GM19467 (cell line): ENCODE measurements at regions not wholly inside any gene's neighbourhood (a gene's known extent, or its start where the extent isn't known, plus 50 kb on each side); places are given as distances from the start of the nearest gene placed in this dataset.

Experiments used
- ATAC-seq: cut with Tn5 transposase; IDR thresholded peaks from one replicate; pipeline ENCODE4 v1.9.1; 2021; ENCODE audit warnings: mild to moderate bottlenecking, moderate library complexity; ENCODE audit not compliant: unreplicated experiment

GRCh38 chr3:27861046-27862036 lies 139.2 kb upstream of the EOMES start:
- no peak for ATAC-seq

GRCh38 chr3:27865731-27866130 lies 143.6 kb upstream of the EOMES start:
- no peak for ATAC-seq

GRCh38 chr3:27869152-27869551 lies 147.0 kb upstream of the EOMES start:
- ATAC-seq = no peak

- no peak for ATAC-seq
Measured at GRCh38 chr3:27877061-27878013, 155.2 kb upstream of the EOMES start.

- ATAC-seq = no peak
Measured at GRCh38 chr3:27878014-27878383, 155.9 kb upstream of the EOMES start.

GRCh38 chr3:27880969-27881892 lies 159.1 kb upstream of the EOMES start:
- no peak for ATAC-seq

GRCh38 chr3:27883266-27883665 lies 161.1 kb upstream of the EOMES start:
- no peak for ATAC-seq

GRCh38 chr3:27885641-27886040 lies 163.5 kb upstream of the EOMES start:
- no peak for ATAC-seq

- ATAC-seq = no peak
Measured at GRCh38 chr3:27888562-27888961, 166.4 kb upstream of the EOMES start.

GRCh38 chr3:27889745-27890144 lies 167.6 kb upstream of the EOMES start:
- ATAC-seq = no peak

- no peak for ATAC-seq
Measured at GRCh38 chr3:27900316-27900715, 178.2 kb upstream of the EOMES start.

- no peak for ATAC-seq
Measured at GRCh38 chr3:27903446-27903845, 181.3 kb upstream of the EOMES start.

- no peak for ATAC-seq
Measured at GRCh38 chr3:27905625-27906024, 183.5 kb upstream of the EOMES start.

- ATAC-seq = no peak
Measured at GRCh38 chr3:27907148-27907547, 185.0 kb upstream of the EOMES start.

GRCh38 chr3:27907929-27908328 lies 185.8 kb upstream of the EOMES start:
- no peak for ATAC-seq

GRCh38 chr3:27910456-27910855 lies 188.3 kb upstream of the EOMES start:
- ATAC-seq = no peak

- ATAC-seq = no peak
Measured at GRCh38 chr3:27914199-27914598, 192.1 kb upstream of the EOMES start.

GRCh38 chr3:27923349-27924068 lies 201.4 kb upstream of the EOMES start:
- ATAC-seq = no peak

- ATAC-seq = no peak
Measured at GRCh38 chr3:27927882-27928281, 205.8 kb upstream of the EOMES start.

- no peak for ATAC-seq
Measured at GRCh38 chr3:27930052-27930602, 208.0 kb upstream of the EOMES start.
